ENCODE measurements at regions not wholly inside any gene's neighbourhood (a gene's known extent, or its start where the extent isn't known, plus 50 kb on each side); places are given as distances from the start of the nearest gene placed in this dataset.

GRCh38 chr4:184896868-184897715 lies 71.3 kb upstream of the ACSL1 start (continued):
- peak; percentile 29; the same call in 1 of the 2 replicates for TF ChIP-seq GABPB1 (CRISPR knock-in tag; IDR thresholded peaks at IDR 0.05)
- TF ChIP-seq BCLAF1 (IDR thresholded peaks at IDR 0.05): no peak
- no peak for TF ChIP-seq ZBTB3 (CRISPR knock-in tag; IDR thresholded peaks at IDR 0.05; ENCODE audit: borderline replicate concordance, low read depth)
- TF ChIP-seq RCOR2 (CRISPR knock-in tag; IDR thresholded peaks at IDR 0.05): no peak
- no peak for TF ChIP-seq ATF7-NPFF (CRISPR knock-in tag; IDR thresholded peaks at IDR 0.05; ENCODE audit: low read depth)
- no peak for TF ChIP-seq NFYC (CRISPR knock-in tag; IDR thresholded peaks at IDR 0.05)
- TF ChIP-seq CREM (IDR thresholded peaks at IDR 0.05): peak; percentile 27; the same call in 1 of the 2 replicates
- no peak for TF ChIP-seq CREM (CRISPR knock-in tag; IDR thresholded peaks at IDR 0.05)
- no peak for TF ChIP-seq ZNF550 (CRISPR knock-in tag; IDR thresholded peaks at IDR 0.05; ENCODE audit: borderline replicate concordance)
- TF ChIP-seq ZNF253 (CRISPR knock-in tag; IDR thresholded peaks at IDR 0.05; ENCODE audit: borderline replicate concordance): no peak
- peak in 1 of 2 experiments; percentile 40; a peak in 1 of 4 replicates for TF ChIP-seq NR2F1 (CRISPR knock-in tag; IDR thresholded peaks at IDR 0.05)
- no peak for TF ChIP-seq ZNF350 (CRISPR knock-in tag; IDR thresholded peaks at IDR 0.05; ENCODE audit: borderline replicate concordance, low read depth)
- no peak for TF ChIP-seq ZNF205 (CRISPR knock-in tag; IDR thresholded peaks at IDR 0.05)
- no peak for TF ChIP-seq NFRKB (IDR thresholded peaks at IDR 0.05)
- TF ChIP-seq ATF1 (CRISPR knock-in tag; IDR thresholded peaks at IDR 0.05): no peak
- TF ChIP-seq PBX3 (CRISPR knock-in tag; IDR thresholded peaks at IDR 0.05; ENCODE audit: borderline replicate concordance): no peak
- no peak for TF ChIP-seq BRF2 (CRISPR knock-in tag; IDR thresholded peaks at IDR 0.05)
- peak; percentile 7 for TF ChIP-seq SKI (IDR thresholded peaks at IDR 0.05; ENCODE audit: partially characterized antibody)
- TF ChIP-seq HMG20B (CRISPR knock-in tag; conservative IDR thresholded peaks at IDR 0.05): no peak
- no peak for TF ChIP-seq CBX1 (IDR thresholded peaks at IDR 0.05; ENCODE audit: low read depth)
- TF ChIP-seq ZNF317 (CRISPR knock-in tag; IDR thresholded peaks at IDR 0.05): no peak
- TF ChIP-seq GPN1 (CRISPR knock-in tag; IDR thresholded peaks at IDR 0.05; ENCODE audit: borderline replicate concordance): no peak
- no peak for TF ChIP-seq CENPX (CRISPR knock-in tag; IDR thresholded peaks at IDR 0.05)
- no peak for TF ChIP-seq PHB2 (IDR thresholded peaks at IDR 0.05; ENCODE audit: partially characterized antibody)
- TF ChIP-seq RBFOX2 (IDR thresholded peaks at IDR 0.05; ENCODE audit: low read depth, low read length): no peak
- peak; percentile 91 for TF ChIP-seq NFKBIZ (CRISPR knock-in tag; IDR thresholded peaks at IDR 0.05)
- TF ChIP-seq SMYD3 (CRISPR knock-in tag; IDR thresholded peaks at IDR 0.05): no peak
- no peak for TF ChIP-seq ZNF841 (CRISPR knock-in tag; IDR thresholded peaks at IDR 0.05; ENCODE audit: borderline replicate concordance)

Data from HepG2 (cell line).